ENCODE measurements at regions not wholly inside any gene's neighbourhood (a gene's known extent, or its start where the extent isn't known, plus 50 kb on each side); places are given as distances from the start of the nearest gene placed in this dataset.

DNA sequence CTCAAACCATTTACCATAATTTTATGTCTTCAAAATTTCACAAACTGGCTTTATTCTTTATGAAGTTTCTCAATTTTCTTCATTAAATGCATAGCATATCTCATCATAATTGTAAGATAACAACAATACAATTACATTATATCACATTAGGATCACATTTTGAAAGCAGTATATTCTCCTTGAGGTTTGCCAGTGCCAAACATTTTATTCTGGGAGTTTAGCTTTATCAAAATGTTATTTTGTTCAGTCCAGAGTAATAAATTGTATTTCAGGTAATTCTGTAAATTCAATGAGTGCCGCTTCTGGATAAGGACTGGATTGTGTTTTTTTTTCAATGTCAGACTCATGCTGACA is 234.6 kb upstream of the MIR17HG start:
- TF ChIP-seq ZNF174 (CRISPR knock-in tag; IDR thresholded peaks at IDR 0.05), result no peak
- TF ChIP-seq ATF7 (IDR thresholded peaks at IDR 0.05), result no peak
- TF ChIP-seq, protein P1, sequence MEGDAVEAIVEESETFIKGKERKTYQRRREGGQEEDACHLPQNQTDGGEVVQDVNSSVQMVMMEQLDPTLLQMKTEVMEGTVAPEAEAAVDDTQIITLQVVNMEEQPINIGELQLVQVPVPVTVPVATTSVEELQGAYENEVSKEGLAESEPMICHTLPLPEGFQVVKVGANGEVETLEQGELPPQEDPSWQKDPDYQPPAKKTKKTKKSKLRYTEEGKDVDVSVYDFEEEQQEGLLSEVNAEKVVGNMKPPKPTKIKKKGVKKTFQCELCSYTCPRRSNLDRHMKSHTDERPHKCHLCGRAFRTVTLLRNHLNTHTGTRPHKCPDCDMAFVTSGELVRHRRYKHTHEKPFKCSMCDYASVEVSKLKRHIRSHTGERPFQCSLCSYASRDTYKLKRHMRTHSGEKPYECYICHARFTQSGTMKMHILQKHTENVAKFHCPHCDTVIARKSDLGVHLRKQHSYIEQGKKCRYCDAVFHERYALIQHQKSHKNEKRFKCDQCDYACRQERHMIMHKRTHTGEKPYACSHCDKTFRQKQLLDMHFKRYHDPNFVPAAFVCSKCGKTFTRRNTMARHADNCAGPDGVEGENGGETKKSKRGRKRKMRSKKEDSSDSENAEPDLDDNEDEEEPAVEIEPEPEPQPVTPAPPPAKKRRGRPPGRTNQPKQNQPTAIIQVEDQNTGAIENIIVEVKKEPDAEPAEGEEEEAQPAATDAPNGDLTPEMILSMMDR (IDR thresholded peaks at IDR 0.05 in 2 of 3, conservative IDR thresholded peaks at IDR 0.05 in 1 of 3; ENCODE audit: insufficient read depth in 2 of 3, low read depth in 1 of 3, low read length in 3 of 3), result no peak
- no peak for TF ChIP-seq MAX (CRISPR knock-in tag; IDR thresholded peaks at IDR 0.05)
- TF ChIP-seq KDM5B (IDR thresholded peaks at IDR 0.05; ENCODE audit: insufficient replicate concordance, low read depth, low read length), result no peak
- TF ChIP-seq KDM1A (IDR thresholded peaks at IDR 0.05), result no peak
- no peak for TF ChIP-seq NCOA2 (IDR thresholded peaks at IDR 0.05; ENCODE audit: partially characterized antibody in 2 of 2)
- no peak for TF ChIP-seq RAD21 (CRISPR knock-in tag; conservative IDR thresholded peaks at IDR 0.05 in 1 of 2, IDR thresholded peaks at IDR 0.05 in 1 of 2)
- TF ChIP-seq NCOA4 (IDR thresholded peaks at IDR 0.05; ENCODE audit: partially characterized antibody), result no peak

Measured in K562 (cell line).